ENCODE measurements at regions not wholly inside any gene's neighbourhood (a gene's known extent, or its start where the extent isn't known, plus 50 kb on each side); places are given as distances from the start of the nearest gene placed in this dataset.

DNA sequence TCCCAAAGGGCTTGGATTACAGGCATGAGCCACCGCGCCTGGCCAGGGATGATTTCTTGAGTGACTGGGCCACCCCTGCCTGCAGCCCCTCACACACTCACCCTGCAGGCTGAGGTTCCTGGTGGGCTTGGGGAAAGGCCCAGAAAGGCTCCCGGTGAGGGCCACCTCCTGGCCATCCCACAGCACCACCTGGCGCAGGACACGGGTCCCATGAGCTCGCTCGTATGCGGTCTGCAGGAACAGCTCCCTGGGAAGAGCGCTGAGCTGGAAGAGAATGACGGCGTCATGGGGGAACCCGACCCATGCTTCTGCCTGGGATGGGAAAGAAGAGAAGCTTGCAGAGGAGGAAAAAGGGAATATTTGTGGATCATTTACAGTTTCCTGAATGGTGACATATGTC lies 59.3 kb downstream of the RMI2 start:
- Mint-ChIP-seq H3K27ac (no peak overlapping the region), H3K4me1 (ENCODE audit: low read depth) (no peaks in the 10 kb centered on the region), H3K4me3 (ENCODE audit: low read depth) (no peak overlapping the region), H3K27me3 (peaks cover 6% of the 10 kb centered on the region), H3K36me3 (ENCODE audit: insufficient read depth) (no peaks in the 10 kb centered on the region), H3K9me3 (ENCODE audit: low read depth) (peaks cover 3% of the 10 kb centered on the region)
- DNase-seq (ENCODE audit: low spot score, unreplicated experiment): no peak
- TF ChIP-seq, protein P1, sequence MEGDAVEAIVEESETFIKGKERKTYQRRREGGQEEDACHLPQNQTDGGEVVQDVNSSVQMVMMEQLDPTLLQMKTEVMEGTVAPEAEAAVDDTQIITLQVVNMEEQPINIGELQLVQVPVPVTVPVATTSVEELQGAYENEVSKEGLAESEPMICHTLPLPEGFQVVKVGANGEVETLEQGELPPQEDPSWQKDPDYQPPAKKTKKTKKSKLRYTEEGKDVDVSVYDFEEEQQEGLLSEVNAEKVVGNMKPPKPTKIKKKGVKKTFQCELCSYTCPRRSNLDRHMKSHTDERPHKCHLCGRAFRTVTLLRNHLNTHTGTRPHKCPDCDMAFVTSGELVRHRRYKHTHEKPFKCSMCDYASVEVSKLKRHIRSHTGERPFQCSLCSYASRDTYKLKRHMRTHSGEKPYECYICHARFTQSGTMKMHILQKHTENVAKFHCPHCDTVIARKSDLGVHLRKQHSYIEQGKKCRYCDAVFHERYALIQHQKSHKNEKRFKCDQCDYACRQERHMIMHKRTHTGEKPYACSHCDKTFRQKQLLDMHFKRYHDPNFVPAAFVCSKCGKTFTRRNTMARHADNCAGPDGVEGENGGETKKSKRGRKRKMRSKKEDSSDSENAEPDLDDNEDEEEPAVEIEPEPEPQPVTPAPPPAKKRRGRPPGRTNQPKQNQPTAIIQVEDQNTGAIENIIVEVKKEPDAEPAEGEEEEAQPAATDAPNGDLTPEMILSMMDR (IDR thresholded peaks at IDR 0.05; ENCODE audit: unreplicated experiment): no peak

DNA sequence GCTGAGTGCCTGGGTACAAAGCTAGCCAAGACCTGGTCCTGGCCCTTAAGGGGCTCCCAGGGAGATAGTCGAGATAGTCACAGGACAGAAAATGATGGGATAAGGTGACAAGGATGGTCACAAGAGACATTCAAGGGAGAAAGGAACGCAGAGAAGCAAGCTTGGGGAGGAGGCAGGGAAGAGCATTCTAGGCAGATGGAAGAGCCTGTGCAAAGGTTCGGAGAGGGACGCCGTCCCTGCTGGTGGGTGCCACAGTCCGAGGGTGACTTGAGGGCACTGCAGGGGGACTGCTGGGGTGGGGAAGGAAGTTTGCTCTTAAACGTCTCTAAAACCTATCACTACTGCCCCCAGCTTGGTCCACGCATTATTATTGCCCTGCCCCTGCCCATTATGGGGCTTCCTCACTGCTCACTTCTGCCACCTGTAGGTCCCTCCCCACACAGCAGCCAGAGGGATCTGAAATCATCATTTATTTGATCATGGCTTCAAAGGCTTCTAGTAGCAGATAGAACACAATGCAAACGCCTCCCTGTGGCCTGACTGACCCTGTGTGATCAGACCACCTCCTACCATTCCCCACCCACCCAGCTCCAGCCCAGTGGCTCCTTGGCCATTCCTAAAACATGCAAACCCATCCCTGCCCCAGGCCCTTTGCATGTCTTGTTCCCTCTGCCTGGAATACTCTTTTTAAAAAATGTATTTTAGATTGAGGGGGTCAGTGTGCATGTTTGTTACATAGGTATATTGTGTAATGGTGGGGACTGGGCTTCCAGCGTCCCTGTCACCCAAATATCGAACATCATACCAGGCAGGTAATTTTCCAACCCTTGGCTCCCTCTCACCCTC lies 60.3 kb downstream of the RMI2 start:
- no peak for DNase-seq (ENCODE audit: low spot score, unreplicated experiment)
- peaks cover 6% of the 10 kb centered on the region for H3K27me3 Mint-ChIP-seq
- H3K9me3 Mint-ChIP-seq (ENCODE audit: low read depth): peaks cover 3% of the 10 kb centered on the region
- TF ChIP-seq, protein P1 (IDR thresholded peaks at IDR 0.05; ENCODE audit: unreplicated experiment): peak; percentile 56
- no peak overlapping the region for H3K4me3 Mint-ChIP-seq (ENCODE audit: low read depth)
- H3K4me1 Mint-ChIP-seq (ENCODE audit: low read depth): no peaks in the 10 kb centered on the region
- H3K36me3 Mint-ChIP-seq (ENCODE audit: insufficient read depth): no peaks in the 10 kb centered on the region
- no peak overlapping the region for H3K27ac Mint-ChIP-seq

DNA sequence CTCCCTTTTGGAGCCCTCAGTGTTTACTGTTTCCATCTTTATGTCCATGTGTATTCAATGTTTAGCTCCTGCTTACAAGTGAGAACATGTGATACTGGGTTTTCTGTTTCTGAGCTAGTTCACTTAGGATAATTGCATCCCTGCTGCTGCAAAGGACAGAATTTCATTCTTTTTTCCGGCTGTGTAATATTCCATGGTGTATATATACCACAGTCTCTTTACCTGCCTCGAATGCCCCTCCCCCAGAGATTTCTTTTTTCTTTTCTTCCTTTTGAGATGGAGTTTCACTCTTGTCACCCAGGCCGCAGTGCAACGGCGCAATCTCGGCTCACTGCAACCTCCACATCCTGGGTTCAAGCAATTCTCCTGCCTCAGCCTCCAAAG lies 60.9 kb downstream of the RMI2 start:
- Mint-ChIP-seq H3K4me3 (ENCODE audit: low read depth) (no peak overlapping the region), H3K36me3 (ENCODE audit: insufficient read depth) (no peaks in the 10 kb centered on the region), H3K27me3 (peaks cover 6% of the 10 kb centered on the region), H3K27ac (no peak overlapping the region), H3K9me3 (ENCODE audit: low read depth) (peaks cover 3% of the 10 kb centered on the region), H3K4me1 (ENCODE audit: low read depth) (no peaks in the 10 kb centered on the region)
- DNase-seq (ENCODE audit: low spot score, unreplicated experiment): no peak
- TF ChIP-seq, protein P1 (IDR thresholded peaks at IDR 0.05; ENCODE audit: unreplicated experiment): no peak

DNA sequence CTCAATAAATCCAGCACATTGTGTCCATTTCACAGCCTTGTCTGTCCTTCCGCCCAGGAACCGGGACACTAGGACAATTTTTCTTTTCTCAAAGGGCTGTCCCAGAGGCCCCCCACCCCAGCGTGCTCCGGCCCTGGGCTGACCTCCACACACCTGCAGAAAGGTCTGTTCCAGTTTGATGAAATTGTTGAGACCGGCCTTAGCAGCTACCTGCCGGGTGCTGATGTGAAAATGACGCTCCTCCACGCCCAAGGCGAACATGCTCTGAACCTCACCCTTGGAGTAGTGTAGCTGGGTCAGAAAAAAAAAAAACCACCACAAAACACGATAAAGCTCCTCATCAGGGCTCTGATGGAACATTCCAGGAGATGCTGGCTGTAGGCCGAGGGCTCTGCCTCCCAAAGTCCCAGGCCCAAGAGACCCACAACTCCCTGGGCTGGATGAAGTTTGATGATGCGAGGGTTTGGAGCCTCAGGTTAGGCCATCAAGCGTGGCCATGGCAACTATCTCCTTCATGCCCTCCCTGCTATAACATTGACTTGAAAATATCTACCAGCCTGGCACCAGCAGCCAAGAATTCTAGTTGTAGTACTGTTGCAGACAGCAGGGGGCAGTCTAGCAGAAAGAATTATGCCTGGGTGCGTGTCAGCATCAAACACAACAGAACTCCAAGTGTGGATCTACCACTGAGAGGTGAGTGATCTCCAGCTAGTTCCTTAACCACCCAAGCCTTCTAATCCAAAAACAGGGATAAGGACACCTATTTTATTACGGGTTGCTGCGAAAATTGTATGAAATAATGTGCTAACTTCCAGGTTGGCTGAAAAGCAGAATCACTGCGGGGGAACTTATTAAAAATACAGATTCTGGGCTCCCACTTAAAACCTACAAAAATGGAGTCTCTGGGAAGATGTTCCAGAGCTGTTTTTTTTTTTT lies 62.1 kb downstream of the RMI2 start:
- peak; percentile 53 for DNase-seq (ENCODE audit: low spot score, unreplicated experiment)
- H3K4me1 Mint-ChIP-seq (ENCODE audit: low read depth): no peaks in the 10 kb centered on the region
- peak overlapping the region; percentile 67 for H3K27ac Mint-ChIP-seq
- H3K36me3 Mint-ChIP-seq (ENCODE audit: insufficient read depth): no peaks in the 10 kb centered on the region
- H3K4me3 Mint-ChIP-seq (ENCODE audit: low read depth): no peak overlapping the region
- H3K27me3 Mint-ChIP-seq: peaks cover 6% of the 10 kb centered on the region
- TF ChIP-seq, protein P1 (IDR thresholded peaks at IDR 0.05; ENCODE audit: unreplicated experiment): peak; percentile 73
- peaks cover 3% of the 10 kb centered on the region for H3K9me3 Mint-ChIP-seq (ENCODE audit: low read depth)

DNA sequence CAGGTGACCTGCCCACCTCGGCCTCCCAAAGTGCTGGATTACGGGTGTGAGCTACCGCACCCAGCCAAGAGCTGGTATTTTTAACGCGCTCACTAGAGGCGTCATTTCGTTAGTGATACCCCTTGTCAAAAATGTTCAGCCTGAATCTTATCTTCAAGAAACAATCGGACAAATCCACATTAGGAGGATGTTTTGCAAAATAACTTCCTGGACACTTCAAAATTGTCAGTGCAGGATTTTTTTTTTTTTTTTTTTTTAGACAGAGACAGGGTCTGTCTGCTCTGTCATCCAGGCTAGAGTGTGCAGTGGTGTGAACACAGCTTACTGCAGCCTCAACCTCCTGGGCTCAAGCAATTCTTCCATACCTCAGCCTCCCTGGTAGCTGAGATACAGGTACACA lies 63.0 kb downstream of the RMI2 start:
- Mint-ChIP-seq H3K27me3 (peaks cover 6% of the 10 kb centered on the region), H3K9me3 (ENCODE audit: low read depth) (peaks cover 3% of the 10 kb centered on the region)

More for the DNA sequence above, 63.0 kb downstream of the RMI2 start:
- no peak overlapping the region for H3K4me3 Mint-ChIP-seq (ENCODE audit: low read depth)
- H3K4me1 Mint-ChIP-seq (ENCODE audit: low read depth): no peaks in the 10 kb centered on the region
- DNase-seq (ENCODE audit: low spot score, unreplicated experiment): no peak
- TF ChIP-seq, protein P1 (IDR thresholded peaks at IDR 0.05; ENCODE audit: unreplicated experiment): no peak
- H3K36me3 Mint-ChIP-seq (ENCODE audit: insufficient read depth): no peaks in the 10 kb centered on the region
- H3K27ac Mint-ChIP-seq: no peak overlapping the region
